ENCODE measurements at regions not wholly inside any gene's neighbourhood (a gene's known extent, or its start where the extent isn't known, plus 50 kb on each side); places are given as distances from the start of the nearest gene placed in this dataset.

DNA sequence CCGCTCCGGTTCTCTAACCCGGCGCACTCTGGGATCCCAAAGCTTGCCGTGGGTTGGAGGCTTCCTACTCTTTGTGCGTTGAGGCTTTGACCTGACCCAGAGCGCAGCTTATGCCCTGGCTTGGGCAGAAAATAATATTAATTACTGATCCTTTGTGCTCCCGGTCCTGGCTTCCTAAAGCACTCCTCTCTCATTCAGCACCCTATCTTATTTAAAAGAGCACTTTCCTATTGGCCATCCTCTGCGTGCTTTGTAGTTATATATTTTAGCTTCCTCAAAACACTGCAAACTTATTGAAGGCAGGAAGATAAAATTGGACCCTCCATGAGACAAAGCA is 466.0 kb downstream of the XPNPEP1 start:
- no peak for DNase-seq (ENCODE audit: extremely low read depth, low read depth)
- TF ChIP-seq, protein P1, sequence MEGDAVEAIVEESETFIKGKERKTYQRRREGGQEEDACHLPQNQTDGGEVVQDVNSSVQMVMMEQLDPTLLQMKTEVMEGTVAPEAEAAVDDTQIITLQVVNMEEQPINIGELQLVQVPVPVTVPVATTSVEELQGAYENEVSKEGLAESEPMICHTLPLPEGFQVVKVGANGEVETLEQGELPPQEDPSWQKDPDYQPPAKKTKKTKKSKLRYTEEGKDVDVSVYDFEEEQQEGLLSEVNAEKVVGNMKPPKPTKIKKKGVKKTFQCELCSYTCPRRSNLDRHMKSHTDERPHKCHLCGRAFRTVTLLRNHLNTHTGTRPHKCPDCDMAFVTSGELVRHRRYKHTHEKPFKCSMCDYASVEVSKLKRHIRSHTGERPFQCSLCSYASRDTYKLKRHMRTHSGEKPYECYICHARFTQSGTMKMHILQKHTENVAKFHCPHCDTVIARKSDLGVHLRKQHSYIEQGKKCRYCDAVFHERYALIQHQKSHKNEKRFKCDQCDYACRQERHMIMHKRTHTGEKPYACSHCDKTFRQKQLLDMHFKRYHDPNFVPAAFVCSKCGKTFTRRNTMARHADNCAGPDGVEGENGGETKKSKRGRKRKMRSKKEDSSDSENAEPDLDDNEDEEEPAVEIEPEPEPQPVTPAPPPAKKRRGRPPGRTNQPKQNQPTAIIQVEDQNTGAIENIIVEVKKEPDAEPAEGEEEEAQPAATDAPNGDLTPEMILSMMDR (IDR thresholded peaks at IDR 0.05; ENCODE audit: low read depth, low read length, missing control alignments) = no peak
- H3K4me3 ChIP-seq (replicated peaks; ENCODE audit: low read depth, low read length) = no peak overlapping the region

DNA sequence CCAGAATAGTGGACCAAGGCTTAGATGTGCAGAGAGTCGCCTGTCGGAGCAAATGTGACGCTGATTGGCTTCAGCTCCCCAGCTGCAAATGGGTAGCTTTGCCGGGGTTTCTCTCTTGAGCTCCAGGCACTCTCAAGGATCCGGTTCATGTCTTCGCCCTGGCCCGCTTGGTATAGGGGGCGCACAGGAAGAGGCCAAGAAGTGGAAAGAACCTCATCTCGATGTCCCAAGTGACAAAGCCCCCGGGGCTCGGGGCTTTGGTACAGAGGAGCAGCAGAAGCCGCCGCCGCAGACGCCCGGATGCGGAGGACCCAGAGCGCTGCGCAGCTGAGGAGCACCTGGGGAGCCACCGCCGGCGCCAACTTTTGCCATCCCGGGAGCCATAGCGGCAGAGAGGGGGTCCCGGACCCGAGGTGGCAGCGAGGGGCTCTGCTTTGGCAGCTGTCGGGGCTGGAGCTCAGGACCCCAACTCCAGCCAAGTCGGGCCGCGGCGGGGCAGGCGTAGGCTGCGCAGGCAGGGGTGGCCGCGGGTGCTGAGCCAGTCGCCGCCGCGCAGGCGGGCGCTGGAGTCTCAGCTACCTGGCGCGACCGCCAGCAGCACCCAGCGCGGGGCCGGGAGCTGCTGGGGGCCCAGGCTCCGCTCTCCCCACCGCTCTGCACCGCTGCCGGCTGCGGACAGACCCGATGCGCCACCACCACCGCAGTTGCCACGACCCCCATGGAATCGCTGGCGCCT is 466.6 kb downstream of the XPNPEP1 start:
- no peak for DNase-seq (ENCODE audit: extremely low read depth, low read depth)
- TF ChIP-seq, protein P1 (IDR thresholded peaks at IDR 0.05; ENCODE audit: low read depth, low read length, missing control alignments) = no peak
- H3K4me3 ChIP-seq (replicated peaks; ENCODE audit: low read depth, low read length) = no peak overlapping the region

DNA sequence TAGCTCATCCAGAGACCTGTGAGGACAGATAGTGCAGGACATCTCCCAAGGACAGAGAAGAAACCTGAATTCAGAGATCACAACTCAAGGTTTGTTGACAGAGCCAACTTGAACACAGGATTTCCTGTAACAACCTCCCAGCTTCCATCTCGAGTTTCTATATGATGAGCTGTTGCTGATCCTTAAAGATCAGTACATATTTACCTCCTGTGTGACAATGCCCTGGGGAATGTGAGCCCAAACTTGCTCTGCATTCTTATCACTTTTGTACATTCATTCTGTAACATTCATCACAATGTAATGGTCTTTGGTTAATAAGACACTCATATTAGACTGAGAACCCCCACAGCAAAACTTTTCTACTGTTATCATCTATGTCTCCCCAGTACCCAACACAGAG is 468.6 kb downstream of the XPNPEP1 start:
- TF ChIP-seq, protein P1 (IDR thresholded peaks at IDR 0.05; ENCODE audit: low read depth, low read length, missing control alignments) = no peak

DNA sequence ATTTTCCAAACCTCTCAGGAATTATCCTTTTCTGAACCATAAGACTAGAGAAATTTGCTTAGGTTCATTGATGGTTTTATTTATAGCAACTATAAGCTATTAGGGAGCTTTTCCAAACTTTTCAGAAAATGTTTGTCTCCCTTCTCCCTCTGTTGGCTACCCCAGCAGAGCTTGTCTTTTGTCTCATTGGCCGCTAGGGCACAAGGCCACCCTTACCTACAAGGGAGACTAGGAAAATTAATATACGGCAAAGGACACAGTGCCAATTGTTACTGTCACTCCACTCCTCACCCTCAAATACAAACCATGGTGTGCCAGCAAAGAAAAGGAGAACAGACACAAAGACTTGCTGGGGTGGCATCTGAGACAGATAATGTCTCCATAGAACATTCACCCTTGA is 471.4 kb downstream of the XPNPEP1 start:
- TF ChIP-seq, protein P1 (IDR thresholded peaks at IDR 0.05; ENCODE audit: low read depth, low read length, missing control alignments) = no peak
- no peak for DNase-seq (ENCODE audit: extremely low read depth, low read depth)
- H3K4me3 ChIP-seq (replicated peaks; ENCODE audit: low read depth, low read length) = no peak overlapping the region

More for the DNA sequence above, 468.6 kb downstream of the XPNPEP1 start:
- H3K4me3 ChIP-seq (replicated peaks; ENCODE audit: low read depth, low read length) = no peak overlapping the region
- DNase-seq (ENCODE audit: extremely low read depth, low read depth) = no peak

DNA sequence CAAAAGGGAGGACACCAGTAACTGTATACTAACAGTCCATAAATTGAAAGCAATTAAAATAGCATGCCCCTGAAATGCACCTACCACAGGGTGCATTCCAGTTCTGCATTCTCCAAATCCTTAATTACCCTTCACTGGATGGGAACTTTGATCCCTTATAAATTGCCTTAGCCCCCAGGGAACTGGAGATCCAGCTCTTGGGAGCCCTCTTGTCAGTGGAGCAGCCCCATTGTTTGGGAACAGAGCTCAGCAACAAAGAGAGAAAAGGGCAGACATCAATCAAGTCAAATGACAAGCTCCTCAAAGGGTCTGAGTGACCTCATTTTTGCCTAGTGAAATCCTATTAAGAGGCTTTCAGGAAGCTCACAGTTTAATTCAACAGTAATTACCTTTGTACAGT is 472.6 kb downstream of the XPNPEP1 start:
- no peak overlapping the region for H3K4me3 ChIP-seq (replicated peaks; ENCODE audit: low read depth, low read length)
- TF ChIP-seq, protein P1 (IDR thresholded peaks at IDR 0.05; ENCODE audit: low read depth, low read length, missing control alignments) = no peak

DNA sequence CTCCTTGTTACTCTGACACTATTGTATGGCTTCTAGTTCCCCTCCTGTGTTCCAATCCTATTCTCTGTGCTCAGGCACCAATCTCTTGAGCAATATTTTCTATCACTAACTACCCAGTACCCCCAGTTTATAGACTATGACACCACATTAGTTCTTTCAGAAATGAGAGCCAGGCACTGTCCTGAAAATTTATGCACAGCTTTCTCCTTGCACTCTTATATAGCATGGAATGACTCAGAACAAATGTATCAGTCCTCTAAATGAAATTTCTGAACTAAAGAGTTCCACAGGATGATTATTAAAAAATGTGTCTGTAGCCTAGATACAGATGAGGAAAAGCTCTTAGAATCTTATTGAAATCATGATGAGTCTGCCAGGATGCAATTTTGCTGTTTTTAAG is 489.9 kb downstream of the XPNPEP1 start:
- H3K4me3 ChIP-seq (replicated peaks; ENCODE audit: low read depth, low read length) = no peak overlapping the region
- DNase-seq (ENCODE audit: extremely low read depth, low read depth) = no peak
- TF ChIP-seq, protein P1 (IDR thresholded peaks at IDR 0.05; ENCODE audit: low read depth, low read length, missing control alignments) = no peak

More for the DNA sequence above, 472.6 kb downstream of the XPNPEP1 start:
- DNase-seq (ENCODE audit: extremely low read depth, low read depth) = no peak

DNA sequence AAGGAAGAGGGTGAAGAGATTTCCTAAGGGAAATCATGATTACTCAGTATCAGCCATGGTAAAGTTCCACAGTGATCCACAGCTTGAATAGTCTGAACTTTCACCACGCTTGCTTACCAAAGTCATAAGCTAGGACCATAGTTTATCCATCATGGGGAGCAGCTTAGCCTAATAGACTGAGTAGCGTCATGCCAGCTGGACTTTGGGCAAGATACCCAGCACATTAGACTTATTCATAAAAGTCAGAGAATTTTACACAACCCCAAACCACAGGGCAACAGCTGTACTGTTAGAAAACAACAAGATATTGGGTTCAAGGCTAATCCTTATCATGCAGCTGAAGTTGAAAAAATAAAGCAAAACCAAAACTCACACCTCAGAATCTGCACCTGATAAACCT is 491.0 kb downstream of the XPNPEP1 start:
- TF ChIP-seq, protein P1 (IDR thresholded peaks at IDR 0.05; ENCODE audit: low read depth, low read length, missing control alignments) = no peak
- no peak overlapping the region for H3K4me3 ChIP-seq (replicated peaks; ENCODE audit: low read depth, low read length)
- DNase-seq (ENCODE audit: extremely low read depth, low read depth) = no peak
